K562 (cell line): ENCODE measurements at regions not wholly inside any gene's neighbourhood (a gene's known extent, or its start where the extent isn't known, plus 50 kb on each side); places are given as distances from the start of the nearest gene placed in this dataset.

Experiments used
- ATAC-seq: fragments of 200-7000 bp; cut with Tn5 transposase; 3 replicates; pipeline ENCODE4 v1.9.1; 2020; ENCODE audit warnings: moderate library complexity
- BruUV-seq: library from RNA; stranded (reverse); fragments of 400-500 nt; replicated peaks from 2 replicates; lab custom pipeline; 2021; lab: Mats Ljungman, UMichigan
- CTCF ChIA-PET: fragments of 300-600 bp; formaldehyde crosslinking; extraction: SDS; loops from one replicate; lab custom pipeline; 2021; ENCODE audit warnings: low intra/inter-chr PET ratio; lab: Yijun Ruan, JAX
- POLR2A ChIA-PET: fragments of 300-600, 350-650 bp; sonication (Branson Sonifier 250); formaldehyde crosslinking; extraction: SDS; loops from one replicate; lab custom pipeline; 2021; ENCODE audit warnings: antibody characterized with exemption, inconsistent platforms; lab: Yijun Ruan, JAX
- DNase-seq, 4 experiments: peaks; one replicate each; pipeline versions ENCODE4 v3.0.0 to v3.0.0-alpha.2; 2011 to 2018; ENCODE audit warnings: low spot score in 3 of 4, mixed read lengths in 3 of 4; ENCODE audit errors: extremely low read depth in 1 of 4
- FAIRE-seq: peaks from 2 replicates; lab custom pipeline; 2011; peaks lifted over from hg19 to GRCh38; lab: Jason Lieb, UNC
- H2AFZ ChIP-seq: 2 replicates; pipeline ENCODE4 v1.6.0; 2011; ENCODE audit warnings: low read depth, low read length, control low read depth, inconsistent platforms
- H3K27ac ChIP-seq: fragments of 200-600 bp; 3 replicates; pipeline ENCODE4 v1.8.0; 2011; ENCODE audit warnings: low read depth, mild to moderate bottlenecking, control low read depth, inconsistent platforms, low read length, moderate library complexity, mixed read lengths; ENCODE audit errors: extremely low read depth
- H3K27me3 ChIP-seq, 2 experiments: fragments of 300-600 bp in 1 of 2; 2 replicates in 1 of 2; 3 replicates in 1 of 2; pipeline versions ENCODE4 v1.6.0 to v1.8.0; 2011; ENCODE audit warnings: inconsistent platforms in 2 of 2, low read length in 2 of 2, mild to moderate bottlenecking in 1 of 2, mixed read lengths in 1 of 2, moderate library complexity in 1 of 2; ENCODE audit not compliant: control insufficient read depth in 2 of 2, insufficient read depth in 2 of 2
- H3K36me3 ChIP-seq: fragments of 300-600 bp; 3 replicates; pipeline ENCODE4 v1.8.0; 2011; ENCODE audit warnings: mild to moderate bottlenecking, low read length, inconsistent platforms; ENCODE audit not compliant: control insufficient read depth, insufficient read depth
- H3K4me1 ChIP-seq, 2 experiments: fragments of 200-600 bp in 1 of 2; replicated peaks in 1 of 2; 2 replicates in 1 of 2; 3 replicates in 1 of 2; pipeline versions ENCODE4 v1.5.1 to v1.8.0; 2011; ENCODE audit warnings: inconsistent platforms in 2 of 2, low read length in 2 of 2, mild to moderate bottlenecking in 1 of 2, mixed read lengths in 1 of 2, moderate library complexity in 1 of 2; ENCODE audit not compliant: control insufficient read depth in 2 of 2, insufficient read depth in 2 of 2
- H3K4me2 ChIP-seq: 2 replicates; pipeline ENCODE4 v1.6.1; 2011; ENCODE audit warnings: low read length, control low read depth, inconsistent platforms, mixed read lengths; ENCODE audit not compliant: insufficient read depth
- H3K4me3 ChIP-seq: fragments of 200-600 bp; sonication (generic), shearing (Covaris generic); 2 replicates; pipeline ENCODE4 v1.5.1; 2016; ENCODE audit warnings: control low read depth, inconsistent platforms
- H3K79me2 ChIP-seq: fragments of 200-600 bp; 3 replicates; pipeline ENCODE4 v1.8.0; 2011; ENCODE audit warnings: low read length, inconsistent platforms; ENCODE audit not compliant: control insufficient read depth, insufficient read depth
- H3K9ac ChIP-seq, 2 experiments: 2 replicates each; pipeline versions ENCODE4 v1.6.0 to v1.6.1; 2011; ENCODE audit warnings: low read depth in 2 of 2, low read length in 2 of 2, control low read depth in 1 of 2, inconsistent platforms in 1 of 2, mild to moderate bottlenecking in 1 of 2, mixed read lengths in 1 of 2; ENCODE audit not compliant: insufficient read depth in 1 of 2
- H3K9me1 ChIP-seq: one replicate; pipeline ENCODE4 v1.6.0; 2011; ENCODE audit warnings: inconsistent platforms, mild to moderate bottlenecking, low read length, moderate library complexity; ENCODE audit not compliant: control insufficient read depth, insufficient read depth
- H3K9me3 ChIP-seq: replicated peaks from 2 replicates; pipeline ENCODE4 v1.5.1; 2011; ENCODE audit warnings: low read depth, low read length, inconsistent platforms; ENCODE audit not compliant: control insufficient read depth, insufficient read depth
- H4K20me1 ChIP-seq: replicated peaks from 2 replicates; pipeline ENCODE4 v1.6.1; 2011; ENCODE audit warnings: low read length, inconsistent platforms, mixed read lengths; ENCODE audit not compliant: control insufficient read depth, insufficient read depth
- BCL6 ChIP-seq: fragments of 250-450 bp; sonication (Bioruptor Pico); IDR thresholded peaks from 2 replicates; pipeline ENCODE4 v1.4.0; 2020
- DPF2 ChIP-seq: fragments of 450-650 bp; IDR thresholded peaks from 2 replicates; pipeline ENCODE4 v1.6.1; 2016
- FOXJ2 ChIP-seq: fragments of 200-800 bp; sonication (Bioruptor generic); IDR thresholded peaks from 2 replicates; pipeline ENCODE4 v1.6.1; 2016; ENCODE audit warnings: missing genetic modification characterization, missing compliant biosample characterization
- HNRNPLL ChIP-seq: fragments of 200-400 bp; formaldehyde crosslinking; IDR thresholded peaks from 2 replicates; pipeline ENCODE4 v1.6.1; 2017; ENCODE audit warnings: low read length, low read depth, mild to moderate bottlenecking; ENCODE audit not compliant: poor library complexity, severe bottlenecking
- KDM5B ChIP-seq: fragments of 200-600 bp; sonication (generic); IDR thresholded peaks from 2 replicates; pipeline ENCODE4 v1.6.1; 2012; ENCODE audit warnings: low read depth, mild to moderate bottlenecking, moderate library complexity, low read length, control low read depth, inconsistent platforms; ENCODE audit not compliant: insufficient replicate concordance
- MLX ChIP-seq, 2 experiments: fragments of 450-650 bp in 1 of 2; sonication (generic) in 1 of 2; formaldehyde crosslinking; conservative IDR thresholded peaks; 2 replicates each; pipeline versions ENCODE4 v1.4.0 to v1.8.1; 2020 to 2022; ENCODE audit warnings: mild to moderate bottlenecking in 1 of 2, missing genetic modification reagents in 1 of 2
- MNT ChIP-seq, 2 experiments: fragments of 450-650 bp; conservative IDR thresholded peaks; 2 replicates each; pipeline ENCODE4 v1.6.1; 2017; ENCODE audit warnings: mild to moderate bottlenecking in 2 of 2, moderate library complexity in 2 of 2
- PREB ChIP-seq: sonication (generic); formaldehyde crosslinking; IDR thresholded peaks from 2 replicates; pipeline ENCODE4 v1.8.1; 2023; ENCODE audit warnings: mild to moderate bottlenecking, missing genetic modification reagents
- RBBP5 ChIP-seq: fragments of 200-600 bp; sonication (generic); IDR thresholded peaks from 2 replicates; pipeline ENCODE4 v1.6.1; 2012; ENCODE audit warnings: borderline replicate concordance, mild to moderate bottlenecking, low read length, control low read depth, inconsistent platforms; ENCODE audit not compliant: insufficient read depth, poor library complexity, severe bottlenecking
- TARDBP ChIP-seq: fragments of 450-650 bp; IDR thresholded peaks from 2 replicates; pipeline ENCODE4 v1.6.1; 2016
- XRCC4 ChIP-seq: IDR thresholded peaks from one replicate; pipeline ENCODE4 v1.6.1; 2011; ENCODE audit not compliant: insufficient read depth, insufficient read length; ENCODE audit errors: extremely low read depth
- ZKSCAN3 ChIP-seq: fragments of 250-450 bp; sonication (Bioruptor Pico); IDR thresholded peaks from 2 replicates; pipeline ENCODE4 v1.4.0; 2020
- ZNF217 ChIP-seq: sonication (generic); formaldehyde crosslinking; IDR thresholded peaks from 2 replicates; pipeline ENCODE4 v1.8.0; 2022; ENCODE audit warnings: mild to moderate bottlenecking, missing genetic modification reagents
- ZNF655 ChIP-seq: fragments of 250-450 bp; sonication (Bioruptor Pico); IDR thresholded peaks from 2 replicates; pipeline ENCODE4 v1.5.0; 2021
- ZNF668 ChIP-seq: fragments of 250-450 bp; sonication (Bioruptor Pico); IDR thresholded peaks from 2 replicates; pipeline ENCODE4 v1.8.0; 2022; ENCODE audit warnings: mild to moderate bottlenecking, inconsistent platforms
- ZZZ3 ChIP-seq: fragments of 450-650 bp; IDR thresholded peaks from 2 replicates; pipeline ENCODE4 v1.6.1; 2016; ENCODE audit warnings: antibody characterized with exemption, mild to moderate bottlenecking, moderate library complexity
- WGBS: fragments of 100-300 bp; shearing (Covaris generic); methylation state at CpG from one replicate; pipeline ENCODE4 v1.1.6; 2016; ENCODE audit warnings: low coverage, mixed read lengths; ENCODE audit not compliant: insufficient coverage; ENCODE audit errors: missing lambda C conversion rate; 5-methylcytosine and 5-hydroxymethylcytosine counted together
- in situ Hi-C: fragments of 300-500 bp; cut with MboI; formaldehyde crosslinking; loops from 4 replicates; pipeline ENCODE4 v1.15.0; 2018; ENCODE audit warnings: inconsistent platforms, mixed read lengths
- intact Hi-C: fragments of 100-400 bp; cut with micrococcal nuclease; formaldehyde crosslinking; loops from 2 replicates; pipeline ENCODE4 v1.14.2; 2022

GRCh38 chr1:113233441-113233840 is 156.9 kb upstream of the MAGI3 start (continued):
- no peak for TF ChIP-seq ZNF217
- no peak for TF ChIP-seq ZNF655 (CRISPR knock-in tag)
- no peak for TF ChIP-seq MLX (CRISPR knock-in tag; conservative IDR thresholded peaks at IDR 0.05)

GRCh38 chr1:113241237-113241636 is 149.1 kb upstream of the MAGI3 start:
- 14% methylated on average over 2 of the region's 2 CpGs for WGBS
- no peak for TF ChIP-seq RBBP5
- TF ChIP-seq ZNF655 (CRISPR knock-in tag) = no peak
- no peak for TF ChIP-seq ZZZ3
- no peak for TF ChIP-seq FOXJ2 (tag)
- TF ChIP-seq DPF2 = no peak
- TF ChIP-seq TARDBP = no peak
- TF ChIP-seq XRCC4 = no peak
- TF ChIP-seq PREB (CRISPR knock-in tag) = no peak
- no peak for TF ChIP-seq ZNF668 (CRISPR knock-in tag)
- no peak for TF ChIP-seq KDM5B
- TF ChIP-seq BCL6 = no peak
- TF ChIP-seq MNT (conservative IDR thresholded peaks at IDR 0.05) = no peak
- no peak for TF ChIP-seq ZKSCAN3 (CRISPR knock-in tag)
- no peak for TF ChIP-seq HNRNPLL
- in situ Hi-C loops = no loop called here

More at GRCh38 chr1:113241237-113241636, 149.1 kb upstream of the MAGI3 start:
- H3K9me1 ChIP-seq = no peaks in the 10 kb centered on the region
- H3K79me2 ChIP-seq = no peaks in the 10 kb centered on the region
- ChIA-PET POLR2A (interaction anchor here (1.3 to 2.0 kb wide), 2 partner anchors 14 to 22 kb away, joined by 4 read pairs; no protein-coding TSS in a partner anchor), CTCF (no interaction called here)
- FAIRE-seq (no peak), ATAC-seq (no peak), DNase-seq (no peak)
- no peaks in the 10 kb centered on the region; a peak in 3 of 5 replicates for H3K4me1 ChIP-seq
- no peaks in the 10 kb centered on the region for H3K36me3 ChIP-seq
- BruUV-seq = no TSS peak
- no peak overlapping the region for H3K9ac ChIP-seq
- H3K4me2 ChIP-seq = no peak overlapping the region
- intact Hi-C loops = loop anchor here (5.0 kb wide), 1 partner anchor 99 kb away; no protein-coding TSS in a partner anchor
- H2AFZ ChIP-seq = no peak overlapping the region
- H3K27ac ChIP-seq = no peak overlapping the region
- H3K4me3 ChIP-seq = no peak overlapping the region
- H3K9me3 ChIP-seq = no peaks in the 10 kb centered on the region
- H4K20me1 ChIP-seq = no peaks in the 10 kb centered on the region
- H3K27me3 ChIP-seq = peaks cover 3 to 8% of the 10 kb centered on the region in 2 experiments; a peak in 2 of 5 replicates
